ENCODE measurements at regions not wholly inside any gene's neighbourhood (a gene's known extent, or its start where the extent isn't known, plus 50 kb on each side); places are given as distances from the start of the nearest gene placed in this dataset.

GRCh38 chr4:155522201-155522600 is 144.4 kb upstream of the GUCY1A1 start:
- TF ChIP-seq POLR2A (IDR thresholded peaks at IDR 0.05; ENCODE audit: low read depth, low read length) (no peak), POLR2AphosphoS5 (IDR thresholded peaks at IDR 0.05; ENCODE audit: low read depth, low read length) (no peak), POU2F2 (IDR thresholded peaks at IDR 0.05; ENCODE audit: low read depth, low read length) (no peak), TAF1 (IDR thresholded peaks at IDR 0.05; ENCODE audit: low read depth, low read length) (no peak), SPI1 (IDR thresholded peaks at IDR 0.05; ENCODE audit: low read depth, low read length) (no peak)
